Neural cell (in vitro differentiated cells): ENCODE measurements at regions not wholly inside any gene's neighbourhood (a gene's known extent, or its start where the extent isn't known, plus 50 kb on each side); places are given as distances from the start of the nearest gene placed in this dataset.

Experiments used
- H2AFZ ChIP-seq: fragments of 200-600, 300-800 bp; sonication (generic), shearing (Covaris generic); 2 replicates; pipeline ENCODE4 v1.6.0; 2014; ENCODE audit warnings: low read depth, mild to moderate bottlenecking, antibody characterized with exemption, low read length, moderate library complexity
- H3F3A ChIP-seq: fragments of 200-600 bp; shearing (Covaris generic); 2 replicates; pipeline ENCODE4 v1.6.1; 2016; ENCODE audit warnings: mild to moderate bottlenecking, moderate library complexity, mixed read lengths, antibody characterized with exemption, low read length; ENCODE audit not compliant: insufficient read depth, poor library complexity, severe bottlenecking
- H3K27ac ChIP-seq: fragments of 200-600, 300-800 bp; sonication (generic), shearing (Covaris generic); 2 replicates; pipeline ENCODE4 v1.5.1; 2014; ENCODE audit warnings: mild to moderate bottlenecking, low read length, moderate library complexity
- H3K27me3 ChIP-seq: fragments of 300-800, 200-600 bp; sonication (generic), shearing (Covaris generic); 2 replicates; pipeline ENCODE4 v1.6.0; 2014; ENCODE audit warnings: mild to moderate bottlenecking, low read depth, low read length, moderate library complexity; ENCODE audit not compliant: insufficient read depth
- H3K36me3 ChIP-seq: fragments of 300-800, 200-600 bp; sonication (generic), shearing (Covaris generic); 2 replicates; pipeline ENCODE4 v1.5.1; 2014; ENCODE audit warnings: mild to moderate bottlenecking, antibody characterized with exemption, low read length, moderate library complexity; ENCODE audit not compliant: insufficient read depth
- H3K4me2 ChIP-seq: fragments of 300-800, 200-600 bp; sonication (generic), shearing (Covaris generic); 2 replicates; pipeline ENCODE4 v1.6.0; 2014; ENCODE audit warnings: mild to moderate bottlenecking, low read length
- H3K4me3 ChIP-seq: fragments of 300-800, 200-600 bp; sonication (generic), shearing (Covaris generic); 2 replicates; pipeline ENCODE4 v1.5.1; 2014; ENCODE audit warnings: mild to moderate bottlenecking, low read length, moderate library complexity
- H3K79me2 ChIP-seq: fragments of 200-600 bp; shearing (Covaris generic); replicated peaks from 2 replicates; pipeline ENCODE4 v1.6.0; 2014; ENCODE audit warnings: mild to moderate bottlenecking, low read length, moderate library complexity; ENCODE audit not compliant: insufficient read depth
- H3K9ac ChIP-seq: fragments of 300-800, 200-600 bp; sonication (generic), shearing (Covaris generic); 2 replicates; pipeline ENCODE4 v1.6.1; 2016; ENCODE audit warnings: mild to moderate bottlenecking, low read length, mixed read lengths
- H3K9me2 ChIP-seq: fragments of 200-600 bp; shearing (Covaris generic); 2 replicates; pipeline ENCODE4 v1.6.1; 2016; ENCODE audit warnings: mild to moderate bottlenecking, low read length, mixed read lengths; ENCODE audit not compliant: insufficient read depth
- H3K9me3 ChIP-seq: fragments of 200-600, 300-800 bp; sonication (generic), shearing (Covaris generic); 2 replicates; pipeline ENCODE4 v1.6.1; 2016; ENCODE audit warnings: mild to moderate bottlenecking, mixed run types, low read length, moderate library complexity, mixed read lengths
- H4K20me1 ChIP-seq: fragments of 200-600 bp; shearing (Covaris generic); 2 replicates; pipeline ENCODE4 v1.6.1; 2016; ENCODE audit warnings: mild to moderate bottlenecking, mixed run types; ENCODE audit not compliant: insufficient read depth
- EP300 ChIP-seq: fragments of 450-650 bp; conservative IDR thresholded peaks from 2 replicates; pipeline ENCODE4 v1.6.1; 2014; ENCODE audit warnings: antibody characterized with exemption, mild to moderate bottlenecking, moderate library complexity; ENCODE audit not compliant: poor library complexity, severe bottlenecking
- EZH2 ChIP-seq: fragments of 200-600, 300-800 bp; shearing (Covaris generic), sonication (generic); IDR thresholded peaks from 2 replicates; pipeline ENCODE4 v1.6.1; 2014; ENCODE audit warnings: antibody characterized with exemption, low read length, borderline replicate concordance, mild to moderate bottlenecking; ENCODE audit not compliant: insufficient read depth, poor library complexity, severe bottlenecking
- MXI1 ChIP-seq: fragments of 450-650 bp; conservative IDR thresholded peaks from 2 replicates; pipeline ENCODE4 v1.6.1; 2014; ENCODE audit warnings: antibody characterized with exemption, mild to moderate bottlenecking; ENCODE audit not compliant: poor library complexity, severe bottlenecking
- POLR2AphosphoS5 ChIP-seq: IDR thresholded peaks from 2 replicates; pipeline ENCODE4 v1.6.1; 2012
- RAD21 ChIP-seq: fragments of 450-650 bp; conservative IDR thresholded peaks from 2 replicates; pipeline ENCODE4 v1.6.1; 2014; ENCODE audit warnings: antibody characterized with exemption, mild to moderate bottlenecking, moderate library complexity
- SMC3 ChIP-seq: fragments of 450-650 bp; conservative IDR thresholded peaks from 2 replicates; pipeline ENCODE4 v1.6.1; 2014; ENCODE audit warnings: antibody characterized with exemption, mild to moderate bottlenecking, moderate library complexity; ENCODE audit not compliant: poor library complexity
- TAF1 ChIP-seq: IDR thresholded peaks from 2 replicates; pipeline ENCODE4 v1.6.1; 2012; ENCODE audit warnings: low read depth
- TF ChIP-seq, protein P1 (sequence below): IDR thresholded peaks from 2 replicates; pipeline ENCODE4 v1.6.1; 2012; ENCODE audit warnings: borderline replicate concordance
- TF ChIP-seq, protein P2 (sequence below): fragments of 450-650 bp; IDR thresholded peaks from 2 replicates; pipeline ENCODE4 v1.5.1; 2014; ENCODE audit warnings: antibody characterized with exemption, mild to moderate bottlenecking, moderate library complexity; ENCODE audit not compliant: poor library complexity, severe bottlenecking

DNA sequence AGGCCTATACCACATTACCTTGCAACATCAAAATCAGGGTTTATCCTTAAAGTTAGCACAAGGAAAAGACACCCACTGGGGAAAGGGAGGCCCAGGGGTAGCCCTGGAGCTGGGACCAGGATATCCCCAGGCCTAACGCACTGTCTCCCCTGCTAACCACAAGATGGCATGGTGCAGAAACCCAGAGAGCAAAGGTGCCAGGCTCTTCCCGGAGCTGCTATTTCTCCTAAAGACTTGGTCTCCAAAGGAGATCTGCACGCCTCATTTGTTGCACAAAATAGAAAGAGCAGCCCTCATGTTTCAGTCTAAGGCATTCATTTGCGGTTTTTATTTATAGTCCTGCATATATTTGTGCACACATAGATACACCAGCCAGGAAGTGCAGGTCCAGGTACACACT lies 408.6 kb downstream of the SOX9 start:
- H3K9ac ChIP-seq = no peak overlapping the region
- no peak overlapping the region for H2AFZ ChIP-seq
- no peaks in the 10 kb centered on the region for H3K36me3 ChIP-seq
- no peaks in the 10 kb centered on the region for H3K27me3 ChIP-seq
- no peak overlapping the region for H3K4me2 ChIP-seq
- no peaks in the 10 kb centered on the region for H4K20me1 ChIP-seq
- no peaks in the 10 kb centered on the region for H3K9me3 ChIP-seq
- TF ChIP-seq, protein P1, sequence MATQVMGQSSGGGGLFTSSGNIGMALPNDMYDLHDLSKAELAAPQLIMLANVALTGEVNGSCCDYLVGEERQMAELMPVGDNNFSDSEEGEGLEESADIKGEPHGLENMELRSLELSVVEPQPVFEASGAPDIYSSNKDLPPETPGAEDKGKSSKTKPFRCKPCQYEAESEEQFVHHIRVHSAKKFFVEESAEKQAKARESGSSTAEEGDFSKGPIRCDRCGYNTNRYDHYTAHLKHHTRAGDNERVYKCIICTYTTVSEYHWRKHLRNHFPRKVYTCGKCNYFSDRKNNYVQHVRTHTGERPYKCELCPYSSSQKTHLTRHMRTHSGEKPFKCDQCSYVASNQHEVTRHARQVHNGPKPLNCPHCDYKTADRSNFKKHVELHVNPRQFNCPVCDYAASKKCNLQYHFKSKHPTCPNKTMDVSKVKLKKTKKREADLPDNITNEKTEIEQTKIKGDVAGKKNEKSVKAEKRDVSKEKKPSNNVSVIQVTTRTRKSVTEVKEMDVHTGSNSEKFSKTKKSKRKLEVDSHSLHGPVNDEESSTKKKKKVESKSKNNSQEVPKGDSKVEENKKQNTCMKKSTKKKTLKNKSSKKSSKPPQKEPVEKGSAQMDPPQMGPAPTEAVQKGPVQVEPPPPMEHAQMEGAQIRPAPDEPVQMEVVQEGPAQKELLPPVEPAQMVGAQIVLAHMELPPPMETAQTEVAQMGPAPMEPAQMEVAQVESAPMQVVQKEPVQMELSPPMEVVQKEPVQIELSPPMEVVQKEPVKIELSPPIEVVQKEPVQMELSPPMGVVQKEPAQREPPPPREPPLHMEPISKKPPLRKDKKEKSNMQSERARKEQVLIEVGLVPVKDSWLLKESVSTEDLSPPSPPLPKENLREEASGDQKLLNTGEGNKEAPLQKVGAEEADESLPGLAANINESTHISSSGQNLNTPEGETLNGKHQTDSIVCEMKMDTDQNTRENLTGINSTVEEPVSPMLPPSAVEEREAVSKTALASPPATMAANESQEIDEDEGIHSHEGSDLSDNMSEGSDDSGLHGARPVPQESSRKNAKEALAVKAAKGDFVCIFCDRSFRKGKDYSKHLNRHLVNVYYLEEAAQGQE = no peak
- H3F3A ChIP-seq = no peaks in the 10 kb centered on the region
- no peaks in the 10 kb centered on the region for H3K9me2 ChIP-seq
- H3K79me2 ChIP-seq = no peaks in the 10 kb centered on the region
- H3K4me3 ChIP-seq = no peak overlapping the region
- H3K27ac ChIP-seq = no peak overlapping the region

DNA sequence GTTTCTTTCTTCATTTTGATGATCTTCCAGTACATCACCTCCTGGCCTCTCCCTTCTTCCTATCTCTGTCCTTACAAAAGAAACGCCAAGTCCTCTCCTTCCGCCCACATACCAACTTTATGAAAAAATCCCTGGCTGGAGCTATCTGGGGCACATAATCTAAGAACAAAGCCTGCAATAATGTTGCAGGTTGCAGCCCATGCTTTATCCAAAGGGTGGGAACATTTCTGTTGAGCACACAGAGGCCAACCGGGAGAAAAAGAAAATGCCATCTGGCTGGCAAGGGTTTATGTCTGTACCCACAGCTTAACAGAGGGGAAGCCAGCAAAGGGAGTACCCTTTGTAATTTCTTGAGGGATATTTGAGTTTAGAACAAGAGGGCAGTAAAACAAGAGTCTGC lies 409.6 kb downstream of the SOX9 start:
- no peaks in the 10 kb centered on the region for H3K9me2 ChIP-seq
- H3K4me2 ChIP-seq = no peak overlapping the region
- H3K36me3 ChIP-seq = no peaks in the 10 kb centered on the region
- no peaks in the 10 kb centered on the region for H3K27me3 ChIP-seq
- no peak overlapping the region for H2AFZ ChIP-seq
- H3K4me3 ChIP-seq = no peak overlapping the region
- H3K9ac ChIP-seq = no peak overlapping the region
- TF ChIP-seq MXI1 (no peak), TAF1 (no peak), EZH2 (no peak)
- TF ChIP-seq, protein P2, sequence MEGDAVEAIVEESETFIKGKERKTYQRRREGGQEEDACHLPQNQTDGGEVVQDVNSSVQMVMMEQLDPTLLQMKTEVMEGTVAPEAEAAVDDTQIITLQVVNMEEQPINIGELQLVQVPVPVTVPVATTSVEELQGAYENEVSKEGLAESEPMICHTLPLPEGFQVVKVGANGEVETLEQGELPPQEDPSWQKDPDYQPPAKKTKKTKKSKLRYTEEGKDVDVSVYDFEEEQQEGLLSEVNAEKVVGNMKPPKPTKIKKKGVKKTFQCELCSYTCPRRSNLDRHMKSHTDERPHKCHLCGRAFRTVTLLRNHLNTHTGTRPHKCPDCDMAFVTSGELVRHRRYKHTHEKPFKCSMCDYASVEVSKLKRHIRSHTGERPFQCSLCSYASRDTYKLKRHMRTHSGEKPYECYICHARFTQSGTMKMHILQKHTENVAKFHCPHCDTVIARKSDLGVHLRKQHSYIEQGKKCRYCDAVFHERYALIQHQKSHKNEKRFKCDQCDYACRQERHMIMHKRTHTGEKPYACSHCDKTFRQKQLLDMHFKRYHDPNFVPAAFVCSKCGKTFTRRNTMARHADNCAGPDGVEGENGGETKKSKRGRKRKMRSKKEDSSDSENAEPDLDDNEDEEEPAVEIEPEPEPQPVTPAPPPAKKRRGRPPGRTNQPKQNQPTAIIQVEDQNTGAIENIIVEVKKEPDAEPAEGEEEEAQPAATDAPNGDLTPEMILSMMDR = no peak
- no peak overlapping the region for H3K27ac ChIP-seq
- H4K20me1 ChIP-seq = no peaks in the 10 kb centered on the region
- H3K9me3 ChIP-seq = no peaks in the 10 kb centered on the region
- no peaks in the 10 kb centered on the region for H3K79me2 ChIP-seq
- no peaks in the 10 kb centered on the region for H3F3A ChIP-seq

DNA sequence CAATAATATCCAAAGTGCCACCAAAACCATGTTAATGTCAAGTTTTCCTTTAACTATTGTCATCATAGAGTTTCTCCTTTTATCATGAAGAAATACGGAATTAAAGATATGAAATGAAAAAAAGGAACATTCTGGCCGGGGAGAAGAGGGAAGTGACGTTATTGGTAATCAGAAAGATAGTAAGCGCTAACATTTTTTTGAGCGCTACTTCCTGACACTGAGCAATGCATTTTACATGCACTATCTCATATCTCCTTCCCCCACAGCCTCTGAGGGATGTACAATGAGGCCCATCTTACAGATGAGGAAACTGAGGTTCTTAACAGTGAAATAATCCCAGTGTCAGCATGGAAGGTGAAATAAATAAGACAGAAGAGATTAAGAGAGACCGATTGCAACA lies 410.9 kb downstream of the SOX9 start:
- no peak overlapping the region for H3K4me2 ChIP-seq
- H3K4me3 ChIP-seq = no peak overlapping the region
- H3K9me3 ChIP-seq = no peaks in the 10 kb centered on the region
- H3K79me2 ChIP-seq = no peaks in the 10 kb centered on the region
- no peaks in the 10 kb centered on the region for H3K27me3 ChIP-seq
- H3K36me3 ChIP-seq = no peaks in the 10 kb centered on the region
- no peaks in the 10 kb centered on the region for H3K9me2 ChIP-seq
- H2AFZ ChIP-seq = no peak overlapping the region
- no peaks in the 10 kb centered on the region for H3F3A ChIP-seq
- H3K9ac ChIP-seq = no peak overlapping the region
- H4K20me1 ChIP-seq = no peaks in the 10 kb centered on the region
- H3K27ac ChIP-seq = no peak overlapping the region
- TF ChIP-seq EZH2 = no peak
- TF ChIP-seq POLR2AphosphoS5 = no peak
- TF ChIP-seq, protein P1 = no peak
- TF ChIP-seq TAF1 = no peak
- TF ChIP-seq, protein P2 = no peak
- TF ChIP-seq MXI1 = no peak
- no peak for TF ChIP-seq EP300
- TF ChIP-seq RAD21 = no peak
- no peak for TF ChIP-seq SMC3
